LNCaP clone FGC (cell line): ENCODE measurements at regions not wholly inside any gene's neighbourhood (a gene's known extent, or its start where the extent isn't known, plus 50 kb on each side); places are given as distances from the start of the nearest gene placed in this dataset.

Experiments
- DNase-seq: peaks from one replicate; pipeline ENCODE4 v3.0.0-alpha.2; 2011; ENCODE audit warnings: low read depth
- H3K4me3 ChIP-seq: 2 replicates; pipeline ENCODE4 v1.5.1; 2011; ENCODE audit warnings: mild to moderate bottlenecking, low read depth, low read length, control low read depth
- TF ChIP-seq, protein P1 (sequence below): IDR thresholded peaks from 2 replicates; pipeline ENCODE4 v1.5.1; 2012; ENCODE audit warnings: mild to moderate bottlenecking; ENCODE audit not compliant: control insufficient read depth, insufficient read depth; ENCODE audit errors: extremely low read depth

- no peak for DNase-seq
- TF ChIP-seq, protein P1, sequence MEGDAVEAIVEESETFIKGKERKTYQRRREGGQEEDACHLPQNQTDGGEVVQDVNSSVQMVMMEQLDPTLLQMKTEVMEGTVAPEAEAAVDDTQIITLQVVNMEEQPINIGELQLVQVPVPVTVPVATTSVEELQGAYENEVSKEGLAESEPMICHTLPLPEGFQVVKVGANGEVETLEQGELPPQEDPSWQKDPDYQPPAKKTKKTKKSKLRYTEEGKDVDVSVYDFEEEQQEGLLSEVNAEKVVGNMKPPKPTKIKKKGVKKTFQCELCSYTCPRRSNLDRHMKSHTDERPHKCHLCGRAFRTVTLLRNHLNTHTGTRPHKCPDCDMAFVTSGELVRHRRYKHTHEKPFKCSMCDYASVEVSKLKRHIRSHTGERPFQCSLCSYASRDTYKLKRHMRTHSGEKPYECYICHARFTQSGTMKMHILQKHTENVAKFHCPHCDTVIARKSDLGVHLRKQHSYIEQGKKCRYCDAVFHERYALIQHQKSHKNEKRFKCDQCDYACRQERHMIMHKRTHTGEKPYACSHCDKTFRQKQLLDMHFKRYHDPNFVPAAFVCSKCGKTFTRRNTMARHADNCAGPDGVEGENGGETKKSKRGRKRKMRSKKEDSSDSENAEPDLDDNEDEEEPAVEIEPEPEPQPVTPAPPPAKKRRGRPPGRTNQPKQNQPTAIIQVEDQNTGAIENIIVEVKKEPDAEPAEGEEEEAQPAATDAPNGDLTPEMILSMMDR: no peak
- H3K4me3 ChIP-seq: no peak overlapping the region
These were observed 254.4 kb downstream of the PPARGC1A start for GRCh38 chr4:23635468-23635867.

DNA sequence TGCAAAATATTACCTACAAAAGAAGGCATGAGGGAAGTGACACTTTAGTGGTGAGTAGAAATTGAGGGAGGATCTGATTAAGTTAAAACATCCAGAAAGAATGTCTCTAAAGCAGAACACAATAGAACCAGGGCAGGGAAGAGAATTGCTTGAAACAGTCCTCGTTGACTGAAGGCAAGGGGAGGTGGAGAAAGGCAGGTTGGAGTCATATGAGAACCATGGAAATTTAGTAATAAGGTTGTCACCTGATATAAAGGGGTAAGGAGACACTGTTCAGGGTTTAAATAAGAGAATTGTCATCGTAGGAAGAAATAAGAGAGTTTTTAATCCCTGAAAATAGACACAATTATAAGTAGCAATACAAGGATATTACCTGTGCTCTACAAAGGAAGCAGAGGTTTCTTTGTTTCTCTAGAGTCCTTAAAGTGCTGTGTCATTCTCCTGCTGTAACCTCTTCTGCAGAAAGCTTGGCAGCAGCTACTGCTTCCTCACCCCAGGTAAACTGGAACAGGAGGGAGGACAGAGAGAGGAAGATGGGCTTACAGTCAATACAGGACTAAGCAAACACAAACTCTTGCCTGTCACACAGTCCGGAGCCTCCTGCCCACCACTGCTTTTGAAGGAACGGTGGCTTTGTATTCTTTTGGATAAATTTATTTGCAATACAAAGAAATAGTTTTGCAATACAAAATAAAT, 258.4 kb downstream of the PPARGC1A start:
- DNase-seq: peak; percentile 26
- TF ChIP-seq, protein P1: no peak
- no peak overlapping the region for H3K4me3 ChIP-seq

GRCh38 chr4:23630110-23630509, 259.7 kb downstream of the PPARGC1A start:
- H3K4me3 ChIP-seq: no peak overlapping the region
- DNase-seq: no peak
- TF ChIP-seq, protein P1: no peak

DNA sequence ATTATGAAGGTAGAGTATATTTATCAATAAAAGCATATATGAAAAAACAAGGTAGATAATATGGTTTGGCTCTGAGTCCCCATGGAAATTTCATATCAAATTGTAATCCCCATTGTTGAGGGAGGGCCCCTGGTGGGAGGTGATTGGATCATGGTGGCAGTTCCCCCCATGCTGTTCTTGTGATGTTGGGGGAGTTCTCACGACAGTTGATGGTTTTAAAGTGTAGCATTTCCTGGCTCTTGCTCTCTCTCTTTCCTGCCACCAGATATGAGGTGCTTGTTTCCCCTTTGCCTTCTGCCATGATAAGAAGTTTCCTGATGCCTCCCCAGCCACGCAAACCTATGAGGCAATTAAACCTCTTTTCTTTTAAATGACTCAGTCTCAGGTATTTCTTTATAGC, 260.4 kb downstream of the PPARGC1A start:
- TF ChIP-seq, protein P1: no peak
- DNase-seq: no peak
- H3K4me3 ChIP-seq: no peak overlapping the region

DNA sequence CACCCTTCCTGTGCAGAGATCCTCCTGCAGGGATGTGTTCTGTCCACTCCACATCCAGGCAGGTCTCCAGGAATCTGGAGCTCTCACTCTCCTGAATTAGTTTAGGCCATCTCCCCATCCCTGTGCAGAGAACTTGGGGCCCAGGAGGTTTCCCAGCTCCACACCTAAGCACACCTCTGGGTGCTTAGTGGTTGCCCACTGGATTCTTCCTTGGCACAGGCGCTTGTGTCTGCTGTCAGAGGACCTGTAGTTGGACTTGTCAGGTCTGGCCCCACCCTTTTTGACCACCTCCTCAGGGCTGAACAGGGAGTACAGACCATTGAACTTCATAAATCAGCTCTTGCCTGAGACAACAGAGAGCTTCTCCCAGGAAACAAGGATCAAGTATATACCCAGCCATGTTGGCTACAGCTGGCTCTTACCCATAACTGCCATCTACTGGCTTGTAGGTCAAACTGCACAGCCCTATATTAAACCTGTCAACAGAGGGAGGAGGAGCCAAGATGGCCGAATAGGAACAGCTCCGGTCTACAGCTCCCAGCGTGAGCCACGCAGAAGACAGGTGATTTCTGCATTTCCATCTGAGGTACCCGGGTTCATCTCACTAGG, 275.5 kb downstream of the PPARGC1A start:
- TF ChIP-seq, protein P1: peak; percentile 63
- H3K4me3 ChIP-seq: no peak overlapping the region
- peak; percentile 44 for DNase-seq

DNA sequence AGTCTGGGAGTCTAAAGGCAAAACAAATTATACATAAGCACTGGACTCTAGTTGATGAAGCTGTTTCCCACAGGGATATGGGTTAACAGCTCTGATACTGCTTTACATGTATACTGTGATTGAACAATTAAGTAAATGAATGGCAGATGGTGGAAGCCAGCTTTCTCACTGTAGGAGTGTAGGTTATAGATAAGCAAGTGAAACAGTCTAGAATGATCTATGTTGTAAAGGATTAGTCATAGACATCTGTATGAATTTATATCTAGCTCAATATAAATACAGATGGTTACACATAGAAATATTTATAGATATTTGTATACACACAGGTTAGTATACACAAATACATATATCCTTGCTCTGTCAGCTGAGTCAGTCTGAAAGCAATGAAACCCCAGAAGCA, 276.1 kb downstream of the PPARGC1A start:
- H3K4me3 ChIP-seq: no peak overlapping the region
- TF ChIP-seq, protein P1: no peak

More for the DNA sequence above, 276.1 kb downstream of the PPARGC1A start:
- no peak for DNase-seq
